Uterus (tissue), 2 donors: ENCODE measurements at regions not wholly inside any gene's neighbourhood (a gene's known extent, or its start where the extent isn't known, plus 50 kb on each side); places are given as distances from the start of the nearest gene placed in this dataset.

Experiments
- POLR2A ChIP-seq, 2 donors: fragments of 450-650 bp; IDR thresholded peaks; one replicate each; pipeline ENCODE4 v1.6.1; 2016; ENCODE audit warnings: antibody characterized with exemption in 2 of 2, mild to moderate bottlenecking in 1 of 2, moderate library complexity in 1 of 2
- TF ChIP-seq, protein P1 (sequence below), 4 experiments: fragments of 200-600 bp in 2 of 4; fragments of 450-650 bp in 2 of 4; sonication (generic) in 2 of 4; IDR thresholded peaks; one replicate each; pipeline ENCODE4 v1.5.1; 2016 to 2019; ENCODE audit warnings: antibody characterized with exemption in 4 of 4, mild to moderate bottlenecking in 2 of 4, moderate library complexity in 1 of 4

DNA sequence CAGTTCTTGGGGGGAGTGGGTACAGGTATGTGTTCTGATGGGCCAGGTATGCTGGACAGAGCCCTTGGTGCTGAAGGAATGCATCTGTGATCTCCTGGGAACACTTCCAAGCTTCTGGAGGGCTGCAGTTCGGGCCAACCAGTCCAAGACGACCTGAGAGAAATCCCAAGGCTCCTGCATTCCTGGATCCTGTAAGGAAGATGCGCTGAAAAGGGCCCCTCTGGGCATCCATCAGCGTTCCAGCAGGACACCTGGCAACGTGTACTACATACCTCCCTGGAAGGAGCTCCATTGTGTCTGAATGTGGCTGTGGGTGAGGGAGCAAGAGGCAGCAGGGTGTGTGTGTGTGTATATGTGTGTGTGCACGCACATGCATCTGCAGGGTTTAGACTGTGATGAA lies 144.7 kb downstream of the FAM43A start:
- TF ChIP-seq, protein P1, sequence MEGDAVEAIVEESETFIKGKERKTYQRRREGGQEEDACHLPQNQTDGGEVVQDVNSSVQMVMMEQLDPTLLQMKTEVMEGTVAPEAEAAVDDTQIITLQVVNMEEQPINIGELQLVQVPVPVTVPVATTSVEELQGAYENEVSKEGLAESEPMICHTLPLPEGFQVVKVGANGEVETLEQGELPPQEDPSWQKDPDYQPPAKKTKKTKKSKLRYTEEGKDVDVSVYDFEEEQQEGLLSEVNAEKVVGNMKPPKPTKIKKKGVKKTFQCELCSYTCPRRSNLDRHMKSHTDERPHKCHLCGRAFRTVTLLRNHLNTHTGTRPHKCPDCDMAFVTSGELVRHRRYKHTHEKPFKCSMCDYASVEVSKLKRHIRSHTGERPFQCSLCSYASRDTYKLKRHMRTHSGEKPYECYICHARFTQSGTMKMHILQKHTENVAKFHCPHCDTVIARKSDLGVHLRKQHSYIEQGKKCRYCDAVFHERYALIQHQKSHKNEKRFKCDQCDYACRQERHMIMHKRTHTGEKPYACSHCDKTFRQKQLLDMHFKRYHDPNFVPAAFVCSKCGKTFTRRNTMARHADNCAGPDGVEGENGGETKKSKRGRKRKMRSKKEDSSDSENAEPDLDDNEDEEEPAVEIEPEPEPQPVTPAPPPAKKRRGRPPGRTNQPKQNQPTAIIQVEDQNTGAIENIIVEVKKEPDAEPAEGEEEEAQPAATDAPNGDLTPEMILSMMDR (IDR thresholded peaks at IDR 0.05), result no peak
- no peak for TF ChIP-seq POLR2A (IDR thresholded peaks at IDR 0.05)
